ENCODE measurements at regions not wholly inside any gene's neighbourhood (a gene's known extent, or its start where the extent isn't known, plus 50 kb on each side); places are given as distances from the start of the nearest gene placed in this dataset.

GRCh38 chr2:43106559-43107527 is 119.6 kb downstream of the ZFP36L2 start:
- TF ChIP-seq MAX (IDR thresholded peaks at IDR 0.05; ENCODE audit: low read depth, low read length) (no peak), CTCF (IDR thresholded peaks at IDR 0.05; ENCODE audit: low read depth, low read length) (no peak), POLR2A (IDR thresholded peaks at IDR 0.05; ENCODE audit: extremely low read depth, insufficient read length) (no peak), MYC (IDR thresholded peaks at IDR 0.05; ENCODE audit: low read depth, low read length) (no peak)
